ENCODE measurements at regions not wholly inside any gene's neighbourhood (a gene's known extent, or its start where the extent isn't known, plus 50 kb on each side); places are given as distances from the start of the nearest gene placed in this dataset.
"Not testable (repeated sequence)": the region's sequence is repeated elsewhere in the genome, so short reads cannot be mapped to it uniquely, and the experiment has no call there.

DNA sequence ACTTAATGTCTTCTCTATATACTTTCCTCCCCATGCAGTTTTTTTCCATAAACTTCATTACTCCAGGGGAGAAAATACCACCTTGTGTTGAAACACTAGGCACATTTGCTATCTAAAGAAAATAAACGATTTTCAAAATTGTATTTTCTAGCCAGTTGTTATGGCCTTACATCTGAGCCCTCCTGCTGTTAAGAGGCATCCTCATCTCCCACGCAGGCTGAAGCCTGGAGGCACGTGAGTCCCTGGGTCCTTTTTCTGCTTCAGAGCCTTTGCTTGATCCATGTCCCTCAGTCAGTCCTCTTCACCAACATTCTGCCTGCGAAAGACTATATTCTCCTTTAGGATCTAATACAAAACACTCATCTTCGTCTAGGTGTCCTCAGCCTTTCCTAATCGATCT is 479.6 kb upstream of the ZNF717 start:
- no peak overlapping the region for H3K4me3 ChIP-seq (ENCODE audit: low read length)
- no peak overlapping the region for H3K27ac ChIP-seq (ENCODE audit: low read depth, low read length)
- 90% methylated on average over 5 of the region's 6 CpGs for WGBS
- no peaks in the 10 kb centered on the region for H3K9me3 ChIP-seq (ENCODE audit: insufficient read depth, low read depth, low read length)
- H3K4me1 ChIP-seq (ENCODE audit: insufficient read depth, low read length), result no peaks in the 10 kb centered on the region
- no peak overlapping the region for H3K9ac ChIP-seq (ENCODE audit: low read depth, low read length)
- no peaks in the 10 kb centered on the region for H3K36me3 ChIP-seq (ENCODE audit: insufficient read depth, low read length)
- no peaks in the 10 kb centered on the region for H3K27me3 ChIP-seq (ENCODE audit: insufficient read depth, low read length)

DNA sequence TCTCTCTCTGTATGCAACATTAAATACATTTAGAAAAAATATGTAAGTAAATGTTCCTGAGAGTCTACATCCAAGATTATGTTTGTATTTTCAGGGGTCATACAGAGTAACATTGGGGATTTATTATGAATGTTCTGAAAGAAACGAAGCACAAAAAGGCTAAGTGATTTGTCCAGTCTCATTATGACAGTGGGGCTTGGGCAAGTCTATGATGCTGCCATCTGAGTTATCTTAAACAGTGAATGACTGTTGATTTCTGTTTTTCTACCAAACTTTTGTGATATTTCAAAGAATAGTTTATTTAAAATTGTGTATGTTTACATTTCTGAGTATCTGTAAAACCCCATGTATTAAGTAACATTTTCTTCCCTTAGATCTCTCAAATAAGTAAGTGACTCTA is 481.2 kb upstream of the ZNF717 start:
- no peak overlapping the region for H3K4me3 ChIP-seq (ENCODE audit: low read length)
- no peaks in the 10 kb centered on the region for H3K27me3 ChIP-seq (ENCODE audit: insufficient read depth, low read length)
- H3K9me3 ChIP-seq (ENCODE audit: insufficient read depth, low read depth, low read length), result no peaks in the 10 kb centered on the region
- H3K36me3 ChIP-seq (ENCODE audit: insufficient read depth, low read length), result no peaks in the 10 kb centered on the region
- no peak overlapping the region for H3K27ac ChIP-seq (ENCODE audit: low read depth, low read length)
- H3K9ac ChIP-seq (ENCODE audit: low read depth, low read length), result no peak overlapping the region
- no peaks in the 10 kb centered on the region for H3K4me1 ChIP-seq (ENCODE audit: insufficient read depth, low read length)
- 95% methylated on average over 1 of the region's 1 CpG for WGBS

DNA sequence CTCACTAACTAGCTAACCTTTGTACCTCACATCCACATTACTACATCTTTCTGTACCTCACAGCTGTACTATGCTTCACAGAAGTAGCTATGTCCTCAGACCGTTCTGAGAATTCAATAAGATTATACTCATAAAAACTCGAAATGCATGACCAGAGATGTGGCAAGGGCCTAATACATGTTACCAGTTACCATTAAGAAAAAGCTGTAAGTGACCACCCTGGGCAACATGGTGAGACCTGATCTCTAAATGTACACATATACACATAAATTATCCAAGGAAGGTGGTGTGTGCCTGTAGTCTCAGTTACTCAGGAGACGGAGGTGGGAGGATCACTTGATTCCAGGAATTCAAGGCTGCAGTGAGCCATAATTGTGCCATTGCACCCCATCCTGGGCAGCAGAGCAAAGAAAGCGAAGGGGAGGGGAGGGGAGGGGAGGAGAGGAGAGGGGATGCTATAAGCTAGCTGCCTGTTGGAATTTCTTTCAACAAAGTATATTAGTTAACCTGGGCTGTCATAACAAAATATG is 482.6 kb upstream of the ZNF717 start:
- no peaks in the 10 kb centered on the region for H3K4me1 ChIP-seq (ENCODE audit: insufficient read depth, low read length)
- no peak overlapping the region for H3K9ac ChIP-seq (ENCODE audit: low read depth, low read length)
- H3K4me3 ChIP-seq (ENCODE audit: low read length), result no peak overlapping the region
- H3K36me3 ChIP-seq (ENCODE audit: insufficient read depth, low read length), result no peaks in the 10 kb centered on the region
- WGBS, result 91% methylated on average over 4 of the region's 4 CpGs
- no peaks in the 10 kb centered on the region for H3K27me3 ChIP-seq (ENCODE audit: insufficient read depth, low read length)
- H3K27ac ChIP-seq (ENCODE audit: low read depth, low read length), result no peak overlapping the region
- H3K9me3 ChIP-seq (ENCODE audit: insufficient read depth, low read depth, low read length), result no peaks in the 10 kb centered on the region

DNA sequence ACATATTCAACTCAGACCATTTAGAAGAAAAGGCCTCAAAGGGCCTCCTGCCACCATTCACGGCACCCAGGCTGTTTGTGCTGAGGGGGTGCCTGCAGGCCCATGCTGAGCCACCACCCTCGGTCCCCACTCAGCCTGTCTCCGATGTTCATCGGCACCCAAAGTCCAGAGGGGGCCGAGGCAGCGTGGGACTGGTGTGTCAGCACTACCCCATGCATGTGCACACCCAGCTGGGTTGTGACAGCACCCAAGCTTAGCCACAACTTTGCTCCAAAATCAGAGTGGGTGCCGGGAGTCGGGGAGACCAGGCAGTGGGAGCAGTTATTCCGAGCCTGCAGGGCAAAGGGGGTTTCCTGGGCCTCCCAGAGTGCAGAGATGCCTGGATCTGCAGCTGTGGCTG is 508.5 kb upstream of the ZNF717 start:
- H3K9ac ChIP-seq (ENCODE audit: low read depth, low read length), result no peak overlapping the region
- no peaks in the 10 kb centered on the region for H3K4me1 ChIP-seq (ENCODE audit: insufficient read depth, low read length)
- no peaks in the 10 kb centered on the region for H3K36me3 ChIP-seq (ENCODE audit: insufficient read depth, low read length)
- H3K27me3 ChIP-seq (ENCODE audit: insufficient read depth, low read length), result no peaks in the 10 kb centered on the region
- H3K9me3 ChIP-seq (ENCODE audit: insufficient read depth, low read depth, low read length), result no peaks in the 10 kb centered on the region
- 96% methylated on average over 9 of the region's 9 CpGs for WGBS
- H3K27ac ChIP-seq (ENCODE audit: low read depth, low read length), result no peak overlapping the region
- H3K4me3 ChIP-seq (ENCODE audit: low read length), result no peak overlapping the region

DNA sequence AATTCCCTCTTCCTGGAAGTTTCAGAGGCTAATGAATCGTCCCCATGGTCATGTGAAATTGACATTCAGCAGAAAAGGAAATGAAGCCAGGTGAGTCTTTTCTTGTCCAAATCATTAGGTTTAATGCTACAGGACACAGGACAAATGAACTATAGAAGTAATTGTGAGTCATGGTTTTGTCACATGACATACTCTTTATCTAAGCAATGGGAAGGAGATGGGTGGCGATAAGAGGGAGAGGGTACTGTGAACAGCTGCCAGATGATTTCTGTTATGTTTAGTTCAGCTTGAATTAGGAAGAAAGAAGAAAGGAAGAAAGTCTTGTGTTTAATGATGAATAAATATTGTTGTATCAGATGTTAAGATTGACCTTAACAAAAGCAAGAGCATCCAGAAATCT is 515.4 kb upstream of the ZNF717 start:
- no peaks in the 10 kb centered on the region for H3K9me3 ChIP-seq (ENCODE audit: insufficient read depth, low read depth, low read length)
- no peaks in the 10 kb centered on the region for H3K27me3 ChIP-seq (ENCODE audit: insufficient read depth, low read length)
- no peak overlapping the region for H3K4me3 ChIP-seq (ENCODE audit: low read length)
- H3K4me1 ChIP-seq (ENCODE audit: insufficient read depth, low read length), result no peaks in the 10 kb centered on the region
- H3K9ac ChIP-seq (ENCODE audit: low read depth, low read length), result no peak overlapping the region
- no peak overlapping the region for H3K27ac ChIP-seq (ENCODE audit: low read depth, low read length)
- 88% methylated on average over 2 of the region's 2 CpGs for whole genome bisulfite sequencing
- no peaks in the 10 kb centered on the region for H3K36me3 ChIP-seq (ENCODE audit: insufficient read depth, low read length)

DNA sequence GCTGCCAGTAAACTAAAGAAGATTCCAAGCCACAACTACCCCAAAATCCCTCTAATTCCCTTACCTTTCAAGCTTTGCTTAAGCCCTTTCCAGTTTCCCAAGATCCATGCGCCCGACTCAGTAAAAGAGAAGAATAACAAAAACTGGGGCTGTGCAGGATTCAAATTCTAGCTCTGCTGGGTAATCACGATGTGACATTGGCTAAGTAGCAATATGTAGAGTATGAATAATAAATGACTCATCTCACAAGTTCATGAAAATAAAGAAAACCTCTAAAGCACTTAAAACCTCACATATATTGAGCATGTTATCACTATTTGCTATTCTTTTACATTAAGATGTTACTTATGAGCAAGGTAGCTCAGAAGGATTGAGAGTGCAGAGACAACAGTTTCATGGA is 522.2 kb upstream of the ZNF717 start:
- Histone ChIP-seq H3K4me3 (ENCODE audit: low read length) (no peak overlapping the region), H3K4me1 (ENCODE audit: insufficient read depth, low read length) (no peaks in the 10 kb centered on the region), H3K27ac (ENCODE audit: low read depth, low read length) (no peak overlapping the region), H3K27me3 (ENCODE audit: insufficient read depth, low read length) (no peaks in the 10 kb centered on the region), H3K36me3 (ENCODE audit: insufficient read depth, low read length) (no peaks in the 10 kb centered on the region), H3K9ac (ENCODE audit: low read depth, low read length) (no peak overlapping the region), H3K9me3 (ENCODE audit: insufficient read depth, low read depth, low read length) (no peaks in the 10 kb centered on the region)
- 100% methylated on average over 2 of the region's 3 CpGs for WGBS

DNA sequence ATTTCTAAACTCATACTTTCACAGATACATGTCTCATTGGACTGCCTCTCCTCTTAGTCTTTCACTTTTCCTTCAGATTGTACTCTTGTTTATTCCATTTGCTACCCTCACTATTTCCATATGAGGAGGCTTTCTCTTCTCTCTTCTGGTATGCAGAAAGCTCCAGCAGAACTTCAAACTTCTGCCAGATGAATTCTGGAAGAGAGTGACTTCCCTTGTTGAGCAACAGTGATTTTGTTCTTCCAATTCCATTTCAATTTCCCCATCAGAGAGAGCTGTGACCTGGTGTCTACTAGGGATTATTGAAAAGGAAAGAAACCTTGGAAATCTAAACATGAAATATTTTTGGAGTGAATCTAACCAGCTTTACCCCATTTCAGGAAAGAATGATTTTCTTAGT is 523.2 kb upstream of the ZNF717 start:
- Histone ChIP-seq H3K27ac (ENCODE audit: low read depth, low read length) (no peak overlapping the region), H3K9ac (ENCODE audit: low read depth, low read length) (no peak overlapping the region), H3K36me3 (ENCODE audit: insufficient read depth, low read length) (no peaks in the 10 kb centered on the region), H3K27me3 (ENCODE audit: insufficient read depth, low read length) (no peaks in the 10 kb centered on the region), H3K9me3 (ENCODE audit: insufficient read depth, low read depth, low read length) (no peaks in the 10 kb centered on the region), H3K4me1 (ENCODE audit: insufficient read depth, low read length) (no peaks in the 10 kb centered on the region), H3K4me3 (ENCODE audit: low read length) (no peak overlapping the region)

DNA sequence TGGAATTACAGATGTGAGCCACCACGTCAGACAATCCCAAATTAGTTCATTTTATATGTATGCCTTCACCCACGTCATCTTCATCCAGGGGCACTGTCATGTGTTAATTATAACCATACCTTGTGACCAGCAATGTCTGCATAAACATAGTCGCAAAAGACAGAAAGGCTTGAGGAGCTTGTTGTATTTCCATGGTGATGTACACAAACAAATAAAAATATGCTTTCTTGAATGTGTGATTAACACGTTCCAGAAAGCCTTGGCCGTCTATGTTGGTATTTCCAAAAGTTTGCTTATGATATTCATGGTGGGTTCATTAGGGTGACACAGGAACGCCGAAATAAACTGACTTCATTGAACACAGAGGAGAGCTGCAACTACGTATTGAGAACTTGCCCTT is 524.7 kb upstream of the ZNF717 start:
- WGBS, result 98% methylated on average over 8 of the region's 8 CpGs

DNA sequence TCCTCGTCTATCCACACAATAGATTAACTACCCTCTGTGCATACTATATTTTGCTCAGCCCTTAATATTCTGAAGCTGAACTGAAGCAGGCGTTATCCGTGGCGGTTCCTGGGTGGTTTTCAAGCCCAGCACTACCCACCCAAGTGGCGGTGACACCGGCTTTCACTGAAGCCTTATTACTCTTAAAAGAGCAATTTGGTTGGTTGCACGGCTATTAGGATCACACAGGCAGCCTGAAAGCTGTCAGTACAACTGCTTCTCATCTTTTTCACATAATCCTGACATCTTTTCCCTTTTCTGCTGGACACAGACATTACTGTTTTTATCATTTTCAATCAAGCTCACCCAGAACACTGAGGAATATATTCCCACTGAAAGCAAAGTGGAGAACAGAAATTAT is 525.3 kb upstream of the ZNF717 start:
- H3K4me1 ChIP-seq (ENCODE audit: insufficient read depth, low read length), result no peaks in the 10 kb centered on the region
- no peak overlapping the region for H3K9ac ChIP-seq (ENCODE audit: low read depth, low read length)
- WGBS, result 95% methylated on average over 7 of the region's 7 CpGs
- H3K36me3 ChIP-seq (ENCODE audit: insufficient read depth, low read length), result no peaks in the 10 kb centered on the region
- H3K4me3 ChIP-seq (ENCODE audit: low read length), result no peak overlapping the region
- no peaks in the 10 kb centered on the region for H3K27me3 ChIP-seq (ENCODE audit: insufficient read depth, low read length)
- no peaks in the 10 kb centered on the region for H3K9me3 ChIP-seq (ENCODE audit: insufficient read depth, low read depth, low read length)
- no peak overlapping the region for H3K27ac ChIP-seq (ENCODE audit: low read depth, low read length)

More for the DNA sequence above, 524.7 kb upstream of the ZNF717 start:
- Histone ChIP-seq H3K27me3 (ENCODE audit: insufficient read depth, low read length) (no peaks in the 10 kb centered on the region), H3K27ac (ENCODE audit: low read depth, low read length) (no peak overlapping the region), H3K9me3 (ENCODE audit: insufficient read depth, low read depth, low read length) (no peaks in the 10 kb centered on the region), H3K4me1 (ENCODE audit: insufficient read depth, low read length) (no peaks in the 10 kb centered on the region), H3K36me3 (ENCODE audit: insufficient read depth, low read length) (no peaks in the 10 kb centered on the region), H3K9ac (ENCODE audit: low read depth, low read length) (no peak overlapping the region), H3K4me3 (ENCODE audit: low read length) (no peak overlapping the region)

DNA sequence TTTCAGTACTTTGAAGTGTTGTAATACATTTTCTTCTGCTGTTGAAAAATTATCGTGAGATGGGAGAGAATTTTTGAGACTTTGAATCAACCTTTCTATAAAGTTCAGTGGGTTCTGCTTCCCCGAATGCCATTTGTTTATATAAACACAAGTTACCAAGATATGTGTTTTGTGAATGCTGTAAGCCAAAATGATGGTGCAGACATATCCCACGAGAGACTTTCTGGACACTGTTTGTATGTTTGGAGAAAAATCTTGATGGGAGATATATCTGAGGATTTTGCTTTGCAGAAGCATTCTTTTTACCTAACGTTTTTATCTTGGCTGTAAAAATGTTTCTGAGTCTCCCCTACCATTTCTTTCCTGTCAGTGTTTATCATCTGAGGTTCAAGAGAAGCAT is 526.6 kb upstream of the ZNF717 start:
- WGBS, result 97% methylated on average over 3 of the region's 4 CpGs
- no peaks in the 10 kb centered on the region for H3K36me3 ChIP-seq (ENCODE audit: insufficient read depth, low read length)
- H3K4me3 ChIP-seq (ENCODE audit: low read length), result no peak overlapping the region
- H3K27ac ChIP-seq (ENCODE audit: low read depth, low read length), result no peak overlapping the region
- H3K4me1 ChIP-seq (ENCODE audit: insufficient read depth, low read length), result no peaks in the 10 kb centered on the region
- no peaks in the 10 kb centered on the region for H3K9me3 ChIP-seq (ENCODE audit: insufficient read depth, low read depth, low read length)
- no peak overlapping the region for H3K9ac ChIP-seq (ENCODE audit: low read depth, low read length)
- no peaks in the 10 kb centered on the region for H3K27me3 ChIP-seq (ENCODE audit: insufficient read depth, low read length)

DNA sequence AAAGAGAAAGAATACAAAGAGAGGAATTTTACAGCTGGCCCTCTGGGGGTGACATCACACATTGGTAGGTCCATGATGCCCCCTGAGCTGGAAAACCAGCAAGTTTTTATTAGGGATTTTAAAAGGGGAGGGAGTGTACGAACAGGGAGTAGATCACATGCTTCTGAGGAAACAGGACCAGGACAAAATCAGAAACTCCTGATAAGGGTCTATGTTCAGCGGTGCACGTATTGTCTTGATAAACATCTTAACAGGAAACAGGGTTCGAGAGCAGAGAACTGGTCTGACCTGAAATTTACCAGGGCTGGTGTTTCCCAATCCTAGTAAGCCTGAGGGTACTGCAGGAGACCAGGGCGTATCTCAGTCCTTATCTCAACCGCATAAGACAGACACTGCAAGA is 530.6 kb upstream of the ZNF717 start:
- not testable (repeated sequence) for H3K4me1 ChIP-seq (ENCODE audit: insufficient read depth, low read length); H3K4me3 ChIP-seq (ENCODE audit: low read length); H3K27ac ChIP-seq (ENCODE audit: low read depth, low read length); H3K9ac ChIP-seq (ENCODE audit: low read depth, low read length); H3K9me3 ChIP-seq (ENCODE audit: insufficient read depth, low read depth, low read length); H3K27me3 ChIP-seq (ENCODE audit: insufficient read depth, low read length); H3K36me3 ChIP-seq (ENCODE audit: insufficient read depth, low read length)
- 93% methylated on average over 6 of the region's 6 CpGs for WGBS

DNA sequence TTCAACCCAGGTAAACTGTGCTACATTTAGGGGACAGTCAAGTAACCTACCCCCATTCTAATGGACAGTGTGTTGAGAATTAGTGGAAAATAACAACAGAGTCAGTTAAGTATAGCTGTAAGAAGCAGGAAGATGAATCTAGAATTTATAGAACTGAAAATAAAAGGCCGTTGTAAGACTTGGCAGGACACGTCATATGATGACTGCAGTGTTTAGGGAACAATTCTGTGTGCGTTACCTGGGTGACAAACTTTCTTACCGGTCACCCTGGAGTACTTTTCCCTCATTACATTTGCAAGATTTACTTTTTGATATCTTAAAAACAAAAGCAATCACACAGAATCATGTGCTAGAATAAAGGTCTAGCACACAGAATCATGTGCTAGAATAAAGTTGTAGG is 536.3 kb upstream of the ZNF717 start:
- H3K9ac ChIP-seq (ENCODE audit: low read depth, low read length), result no peak overlapping the region
- H3K4me3 ChIP-seq (ENCODE audit: low read length), result no peak overlapping the region
- no peaks in the 10 kb centered on the region for H3K4me1 ChIP-seq (ENCODE audit: insufficient read depth, low read length)
- H3K9me3 ChIP-seq (ENCODE audit: insufficient read depth, low read depth, low read length), result no peaks in the 10 kb centered on the region
- H3K27me3 ChIP-seq (ENCODE audit: insufficient read depth, low read length), result no peaks in the 10 kb centered on the region
- 97% methylated on average over 4 of the region's 4 CpGs for WGBS
- no peaks in the 10 kb centered on the region for H3K36me3 ChIP-seq (ENCODE audit: insufficient read depth, low read length)
- H3K27ac ChIP-seq (ENCODE audit: low read depth, low read length), result no peak overlapping the region

Data from HUES64 (cell line).